ENCODE measurements at regions not wholly inside any gene's neighbourhood (a gene's known extent, or its start where the extent isn't known, plus 50 kb on each side); places are given as distances from the start of the nearest gene placed in this dataset.

DNA sequence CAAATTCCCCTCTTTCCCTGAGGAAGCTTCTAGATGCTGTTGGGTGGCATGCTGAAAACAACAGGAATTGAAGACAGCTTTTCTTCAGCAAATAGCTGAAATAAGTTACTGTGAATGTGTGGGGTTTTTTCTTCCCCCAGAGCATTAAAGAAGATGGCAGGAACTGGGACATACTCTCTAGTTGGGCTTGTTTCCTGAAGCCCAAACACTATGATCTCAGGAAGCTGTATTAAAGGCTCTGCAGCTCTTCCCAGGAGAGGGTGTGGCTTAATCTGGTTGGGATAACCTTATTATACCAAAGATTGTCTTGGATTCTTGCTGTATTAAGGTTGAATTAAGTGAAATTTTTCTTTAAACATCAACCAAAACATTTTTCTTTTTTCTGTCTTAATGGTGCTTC lies 64.9 kb upstream of the LMO4 start:
- Mint-ChIP-seq H3K9me3 (no peaks in the 10 kb centered on the region), H3K27ac (no peak overlapping the region), H3K4me3 (no peak overlapping the region), H3K36me3 (no peaks in the 10 kb centered on the region), H3K27me3 (ENCODE audit: low read depth in 3 of 3) (peaks cover 0 to 3% (median 0%) of the 10 kb centered on the region in 3 donors), H3K4me1 (no peaks in the 10 kb centered on the region)
- intact Hi-C loops (cut with micrococcal nuclease) = no loop called here
- H2AFZ ChIP-seq (ENCODE audit: insufficient read depth, low read depth, low read length, poor library complexity, severe bottlenecking) = no peak overlapping the region
- H3K27ac ChIP-seq (ENCODE audit: low read depth in 1 of 2, low read length in 2 of 2) = no peak overlapping the region
- no peaks in the 10 kb centered on the region for H3K36me3 ChIP-seq (replicated peaks in 1 of 2; ENCODE audit: control insufficient read depth in 1 of 2, insufficient read depth in 2 of 2, low read length in 2 of 2)
- no peaks in the 10 kb centered on the region for H3K79me2 ChIP-seq (ENCODE audit: insufficient read depth, low read length)
- H3K27me3 ChIP-seq (ENCODE audit: control insufficient read depth in 2 of 2, insufficient read depth in 2 of 2, low read length in 2 of 2) = no peaks in the 10 kb centered on the region
- no peak overlapping the region for H3K4me3 ChIP-seq (replicated peaks in 1 of 3; ENCODE audit: low read depth in 2 of 3, low read length in 3 of 3)
- TF ChIP-seq, protein P1, sequence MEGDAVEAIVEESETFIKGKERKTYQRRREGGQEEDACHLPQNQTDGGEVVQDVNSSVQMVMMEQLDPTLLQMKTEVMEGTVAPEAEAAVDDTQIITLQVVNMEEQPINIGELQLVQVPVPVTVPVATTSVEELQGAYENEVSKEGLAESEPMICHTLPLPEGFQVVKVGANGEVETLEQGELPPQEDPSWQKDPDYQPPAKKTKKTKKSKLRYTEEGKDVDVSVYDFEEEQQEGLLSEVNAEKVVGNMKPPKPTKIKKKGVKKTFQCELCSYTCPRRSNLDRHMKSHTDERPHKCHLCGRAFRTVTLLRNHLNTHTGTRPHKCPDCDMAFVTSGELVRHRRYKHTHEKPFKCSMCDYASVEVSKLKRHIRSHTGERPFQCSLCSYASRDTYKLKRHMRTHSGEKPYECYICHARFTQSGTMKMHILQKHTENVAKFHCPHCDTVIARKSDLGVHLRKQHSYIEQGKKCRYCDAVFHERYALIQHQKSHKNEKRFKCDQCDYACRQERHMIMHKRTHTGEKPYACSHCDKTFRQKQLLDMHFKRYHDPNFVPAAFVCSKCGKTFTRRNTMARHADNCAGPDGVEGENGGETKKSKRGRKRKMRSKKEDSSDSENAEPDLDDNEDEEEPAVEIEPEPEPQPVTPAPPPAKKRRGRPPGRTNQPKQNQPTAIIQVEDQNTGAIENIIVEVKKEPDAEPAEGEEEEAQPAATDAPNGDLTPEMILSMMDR (IDR thresholded peaks at IDR 0.05) = no peak
- no peak overlapping the region for H3K9ac ChIP-seq (ENCODE audit: insufficient read depth, low read length, poor library complexity, severe bottlenecking)
- DNase-seq = no peak
- no peak overlapping the region for H3K4me2 ChIP-seq (replicated peaks; ENCODE audit: extremely low read depth, low read length, poor library complexity, severe bottlenecking)
- H3K9me3 ChIP-seq (replicated peaks in 1 of 2; ENCODE audit: control insufficient read depth in 1 of 2, insufficient read depth in 1 of 2, low read length in 2 of 2) = no peaks in the 10 kb centered on the region
- no peaks in the 10 kb centered on the region for H4K20me1 ChIP-seq (ENCODE audit: insufficient read depth, low read length)
- H3K4me1 ChIP-seq (ENCODE audit: control insufficient read depth in 1 of 2, insufficient read depth in 2 of 2, low read length in 2 of 2) = no peaks in the 10 kb centered on the region

DNA sequence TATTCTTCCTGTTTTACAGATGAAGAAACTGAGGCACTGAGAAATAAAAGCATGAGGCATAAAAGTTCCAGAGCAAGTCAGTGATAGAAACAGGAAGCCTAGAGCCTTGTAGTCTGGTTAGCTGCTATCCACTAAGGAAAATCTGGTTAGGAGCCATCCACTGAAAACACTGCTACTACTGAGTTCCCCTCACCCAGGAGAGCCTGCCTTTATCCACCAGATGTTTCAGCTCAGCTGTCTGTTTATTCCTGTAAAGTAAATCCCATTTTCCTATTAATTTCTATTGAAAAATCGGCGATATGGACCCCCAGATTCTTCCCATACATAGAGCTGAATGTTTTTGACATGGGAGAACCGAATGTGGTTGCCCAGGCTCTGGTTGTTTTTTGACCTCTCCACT lies 63.7 kb upstream of the LMO4 start:
- Mint-ChIP-seq H3K4me3 (no peak overlapping the region), H3K27ac (no peak overlapping the region), H3K4me1 (no peaks in the 10 kb centered on the region), H3K36me3 (no peaks in the 10 kb centered on the region), H3K27me3 (ENCODE audit: low read depth in 3 of 3) (peaks cover 0 to 3% (median 0%) of the 10 kb centered on the region in 3 donors), H3K9me3 (no peaks in the 10 kb centered on the region)
- no peaks in the 10 kb centered on the region for H3K4me1 ChIP-seq (ENCODE audit: control insufficient read depth in 1 of 2, insufficient read depth in 2 of 2, low read length in 2 of 2)
- H3K9me3 ChIP-seq (replicated peaks in 1 of 2; ENCODE audit: control insufficient read depth in 1 of 2, insufficient read depth in 1 of 2, low read length in 2 of 2) = no peaks in the 10 kb centered on the region
- H3K27me3 ChIP-seq (ENCODE audit: control insufficient read depth in 2 of 2, insufficient read depth in 2 of 2, low read length in 2 of 2) = no peaks in the 10 kb centered on the region
- no CpG with 5 or more reads among the region's 3 CpGs for WGBS (ENCODE audit: insufficient coverage)
- no peak overlapping the region for H3K4me2 ChIP-seq (replicated peaks; ENCODE audit: extremely low read depth, low read length, poor library complexity, severe bottlenecking)
- no peaks in the 10 kb centered on the region for H3K36me3 ChIP-seq (replicated peaks in 1 of 2; ENCODE audit: control insufficient read depth in 1 of 2, insufficient read depth in 2 of 2, low read length in 2 of 2)
- H3K27ac ChIP-seq (ENCODE audit: low read depth in 1 of 2, low read length in 2 of 2) = no peak overlapping the region
- intact Hi-C loops (cut with micrococcal nuclease) = no loop called here
- TF ChIP-seq, protein P1 (IDR thresholded peaks at IDR 0.05) = no peak
- no peak overlapping the region for H2AFZ ChIP-seq (ENCODE audit: insufficient read depth, low read depth, low read length, poor library complexity, severe bottlenecking)
- H3K9ac ChIP-seq (ENCODE audit: insufficient read depth, low read length, poor library complexity, severe bottlenecking) = no peak overlapping the region
- no peaks in the 10 kb centered on the region for H4K20me1 ChIP-seq (ENCODE audit: insufficient read depth, low read length)
- no peak for DNase-seq
- no peak overlapping the region for H3K4me3 ChIP-seq (replicated peaks in 1 of 3; ENCODE audit: low read depth in 2 of 3, low read length in 3 of 3)
- H3K79me2 ChIP-seq (ENCODE audit: insufficient read depth, low read length) = no peaks in the 10 kb centered on the region

Data from CD14-positive monocyte (primary cell).